SK-N-SH (cell line): ENCODE measurements at regions not wholly inside any gene's neighbourhood (a gene's known extent, or its start where the extent isn't known, plus 50 kb on each side); places are given as distances from the start of the nearest gene placed in this dataset.

Experiments
- CTCF ChIA-PET: fragments of 300-600, 350-600 bp; formaldehyde crosslinking; extraction: SDS; loops from one replicate; lab custom pipeline; 2021; lab: Yijun Ruan, JAX
- POLR2A ChIA-PET: fragments of 350-600 bp; sonication (Branson Sonifier 250); formaldehyde crosslinking; extraction: SDS; loops from one replicate; lab custom pipeline; 2020; ENCODE audit warnings: antibody characterized with exemption, inconsistent platforms; lab: Yijun Ruan, JAX
- DNase-seq: peaks from one replicate; pipeline ENCODE4 v3.0.0; 2012
- H2AFZ ChIP-seq: fragments of 200-600 bp; sonication (generic); 2 replicates; pipeline ENCODE4 v1.8.1; 2016; ENCODE audit warnings: antibody characterized with exemption, mild to moderate bottlenecking, low read depth
- H3F3A ChIP-seq: fragments of 200-600 bp; sonication (generic); replicated peaks from 2 replicates; pipeline ENCODE3; 2016; ENCODE audit warnings: antibody characterized with exemption, mild to moderate bottlenecking; ENCODE audit not compliant: insufficient read depth
- H3K27ac ChIP-seq, 2 experiments: fragments of 200-500 bp in 1 of 2; fragments of 200-600 bp in 1 of 2; sonication (Bioruptor generic) in 1 of 2; sonication (generic), shearing (Covaris generic) in 1 of 2; 2 replicates each; pipeline versions ENCODE4 v1.5.1 to v1.6.1; 2014 to 2016; ENCODE audit warnings: low read depth in 2 of 2, inconsistent platforms in 1 of 2, low read length in 1 of 2, mild to moderate bottlenecking in 1 of 2, mixed read lengths in 1 of 2
- H3K27me3 ChIP-seq: fragments of 200-600 bp; sonication (generic), shearing (Covaris generic); 2 replicates; pipeline ENCODE4 v1.6.1; 2016; ENCODE audit warnings: mixed run types; ENCODE audit not compliant: insufficient read depth
- H3K36me3 ChIP-seq, 2 experiments: fragments of 200-500 bp in 1 of 2; fragments of 200-600 bp in 1 of 2; sonication (Bioruptor generic) in 1 of 2; sonication (generic) in 1 of 2; replicated peaks in 1 of 2; 2 replicates each; pipeline versions ENCODE3 to v1.5.1; 2014 to 2016; ENCODE audit warnings: low read length in 1 of 2, mild to moderate bottlenecking in 1 of 2; ENCODE audit not compliant: insufficient read depth in 2 of 2, control insufficient read depth in 1 of 2
- H3K4me1 ChIP-seq, 2 experiments: fragments of 200-500 bp in 1 of 2; fragments of 200-600 bp in 1 of 2; sonication (Bioruptor generic) in 1 of 2; sonication (generic), shearing (Covaris generic) in 1 of 2; 2 replicates each; pipeline versions ENCODE4 v1.5.1 to v1.6.1; 2014 to 2016; ENCODE audit warnings: low read depth in 1 of 2, low read length in 1 of 2, mixed run types in 1 of 2; ENCODE audit not compliant: insufficient read depth in 2 of 2, control insufficient read depth in 1 of 2
- H3K4me2 ChIP-seq: fragments of 200-600 bp; sonication (generic), shearing (Covaris generic); 2 replicates; pipeline ENCODE4 v1.6.1; 2017; ENCODE audit warnings: mixed run types
- H3K4me3 ChIP-seq, 2 experiments: fragments of 200-500 bp in 1 of 2; fragments of 200-600 bp in 1 of 2; sonication (Bioruptor generic) in 1 of 2; sonication (generic), shearing (Covaris generic) in 1 of 2; 2 replicates each; pipeline versions ENCODE4 v1.5.1 to v1.8.1; 2014 to 2016; ENCODE audit warnings: low read depth in 2 of 2, inconsistent platforms in 1 of 2, low read length in 1 of 2, mild to moderate bottlenecking in 1 of 2, mixed read lengths in 1 of 2, moderate library complexity in 1 of 2
- H3K79me2 ChIP-seq: fragments of 200-600 bp; sonication (generic); 2 replicates; pipeline ENCODE4 v1.8.1; 2017; ENCODE audit warnings: mild to moderate bottlenecking; ENCODE audit not compliant: insufficient read depth
- H3K9ac ChIP-seq: fragments of 200-600 bp; sonication (generic); 2 replicates; pipeline ENCODE4 v1.6.1; 2017; ENCODE audit warnings: mixed run types
- H3K9me2 ChIP-seq: fragments of 200-600 bp; sonication (generic); 2 replicates; pipeline ENCODE4 v1.6.1; 2017; ENCODE audit warnings: mixed run types
- H3K9me3 ChIP-seq: fragments of 200-600 bp; sonication (generic); 2 replicates; pipeline ENCODE4 v1.6.1; 2017; ENCODE audit warnings: mixed run types, mild to moderate bottlenecking, moderate library complexity
- H4K20me1 ChIP-seq: fragments of 200-600 bp; sonication (generic); 2 replicates; pipeline ENCODE4 v1.6.1; 2017; ENCODE audit warnings: mild to moderate bottlenecking, mixed run types; ENCODE audit not compliant: insufficient read depth
- ELF1 ChIP-seq: IDR thresholded peaks from 2 replicates; pipeline ENCODE4 v1.4.0; 2012
- FOSL2 ChIP-seq: IDR thresholded peaks from 2 replicates; pipeline ENCODE4 v1.4.0; 2012; ENCODE audit warnings: low read depth, mild to moderate bottlenecking, moderate library complexity, borderline replicate concordance
- JUND ChIP-seq: IDR thresholded peaks from 2 replicates; pipeline ENCODE4 v1.4.0; 2012
- MEF2A ChIP-seq: IDR thresholded peaks from 2 replicates; pipeline ENCODE4 v1.4.0; 2012; ENCODE audit warnings: low read depth, borderline replicate concordance
- MXI1 ChIP-seq: IDR thresholded peaks from 2 replicates; pipeline ENCODE4 v1.6.1; 2012; ENCODE audit warnings: mild to moderate bottlenecking, low read depth, low read length, improper control_type of control experiment
- NFIC ChIP-seq: IDR thresholded peaks from 2 replicates; pipeline ENCODE4 v1.4.0; 2012; ENCODE audit warnings: borderline replicate concordance
- NRF1 ChIP-seq: IDR thresholded peaks from 2 replicates; pipeline ENCODE4 v1.6.1; 2012; ENCODE audit warnings: low read depth, mild to moderate bottlenecking, low read length
- POLR2AphosphoS5 ChIP-seq: IDR thresholded peaks from 2 replicates; pipeline ENCODE4 v1.6.1; 2012; ENCODE audit warnings: low read depth, low read length
- RAD21 ChIP-seq: IDR thresholded peaks from 2 replicates; pipeline ENCODE4 v1.6.1; 2012; ENCODE audit warnings: mild to moderate bottlenecking, low read length
- USF1 ChIP-seq: IDR thresholded peaks from 2 replicates; pipeline ENCODE4 v1.4.0; 2012; ENCODE audit warnings: low read depth, borderline replicate concordance
- WGBS: methylation state at CpG from one replicate; pipeline ENCODE4 v1.1.6; 2017; ENCODE audit warnings: low lambda C conversion rate; 5-methylcytosine and 5-hydroxymethylcytosine counted together
- TF ChIP-seq, protein P1 (sequence below): IDR thresholded peaks from 2 replicates; pipeline ENCODE4; 2012
- TF ChIP-seq, protein P2 (sequence below): fragments of 200-600 bp; sonication (generic); IDR thresholded peaks from 2 replicates; pipeline ENCODE4 v1.6.1; 2017; ENCODE audit warnings: antibody characterized with exemption, mild to moderate bottlenecking, moderate library complexity

- no peak overlapping the region for H2AFZ ChIP-seq
- TF ChIP-seq ELF1 (no peak), MXI1 (no peak), NFIC (no peak), NRF1 (no peak), MEF2A (no peak), FOSL2 (no peak), JUND (no peak), USF1 (no peak), RAD21 (no peak)
- TF ChIP-seq, protein P1, sequence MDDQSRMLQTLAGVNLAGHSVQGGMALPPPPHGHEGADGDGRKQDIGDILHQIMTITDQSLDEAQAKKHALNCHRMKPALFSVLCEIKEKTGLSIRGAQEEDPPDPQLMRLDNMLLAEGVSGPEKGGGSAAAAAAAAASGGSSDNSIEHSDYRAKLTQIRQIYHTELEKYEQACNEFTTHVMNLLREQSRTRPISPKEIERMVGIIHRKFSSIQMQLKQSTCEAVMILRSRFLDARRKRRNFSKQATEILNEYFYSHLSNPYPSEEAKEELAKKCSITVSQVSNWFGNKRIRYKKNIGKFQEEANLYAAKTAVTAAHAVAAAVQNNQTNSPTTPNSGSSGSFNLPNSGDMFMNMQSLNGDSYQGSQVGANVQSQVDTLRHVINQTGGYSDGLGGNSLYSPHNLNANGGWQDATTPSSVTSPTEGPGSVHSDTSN, result no peak
- TF ChIP-seq, protein P2, sequence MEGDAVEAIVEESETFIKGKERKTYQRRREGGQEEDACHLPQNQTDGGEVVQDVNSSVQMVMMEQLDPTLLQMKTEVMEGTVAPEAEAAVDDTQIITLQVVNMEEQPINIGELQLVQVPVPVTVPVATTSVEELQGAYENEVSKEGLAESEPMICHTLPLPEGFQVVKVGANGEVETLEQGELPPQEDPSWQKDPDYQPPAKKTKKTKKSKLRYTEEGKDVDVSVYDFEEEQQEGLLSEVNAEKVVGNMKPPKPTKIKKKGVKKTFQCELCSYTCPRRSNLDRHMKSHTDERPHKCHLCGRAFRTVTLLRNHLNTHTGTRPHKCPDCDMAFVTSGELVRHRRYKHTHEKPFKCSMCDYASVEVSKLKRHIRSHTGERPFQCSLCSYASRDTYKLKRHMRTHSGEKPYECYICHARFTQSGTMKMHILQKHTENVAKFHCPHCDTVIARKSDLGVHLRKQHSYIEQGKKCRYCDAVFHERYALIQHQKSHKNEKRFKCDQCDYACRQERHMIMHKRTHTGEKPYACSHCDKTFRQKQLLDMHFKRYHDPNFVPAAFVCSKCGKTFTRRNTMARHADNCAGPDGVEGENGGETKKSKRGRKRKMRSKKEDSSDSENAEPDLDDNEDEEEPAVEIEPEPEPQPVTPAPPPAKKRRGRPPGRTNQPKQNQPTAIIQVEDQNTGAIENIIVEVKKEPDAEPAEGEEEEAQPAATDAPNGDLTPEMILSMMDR, result no peak
- H3K27ac ChIP-seq, result no peak overlapping the region
- no peaks in the 10 kb centered on the region for H4K20me1 ChIP-seq
- WGBS, result 33% methylated on average over 1 of the region's 1 CpG
- no peaks in the 10 kb centered on the region for H3F3A ChIP-seq
- ChIA-PET POLR2A (no interaction called here), CTCF (no interaction called here)
- H3K9me2 ChIP-seq, result no peaks in the 10 kb centered on the region
- no peak overlapping the region for H3K4me3 ChIP-seq
- H3K4me2 ChIP-seq, result no peak overlapping the region
- DNase-seq, result no peak
- no peak overlapping the region for H3K9ac ChIP-seq
- no peaks in the 10 kb centered on the region for H3K27me3 ChIP-seq
- H3K36me3 ChIP-seq, result no peaks in the 10 kb centered on the region
- H3K4me1 ChIP-seq, result no peaks in the 10 kb centered on the region
- H3K9me3 ChIP-seq, result no peaks in the 10 kb centered on the region
- no peaks in the 10 kb centered on the region for H3K79me2 ChIP-seq
Measured at GRCh38 chr11:15371533-15371932, 256.8 kb downstream of the INSC start.

DNA sequence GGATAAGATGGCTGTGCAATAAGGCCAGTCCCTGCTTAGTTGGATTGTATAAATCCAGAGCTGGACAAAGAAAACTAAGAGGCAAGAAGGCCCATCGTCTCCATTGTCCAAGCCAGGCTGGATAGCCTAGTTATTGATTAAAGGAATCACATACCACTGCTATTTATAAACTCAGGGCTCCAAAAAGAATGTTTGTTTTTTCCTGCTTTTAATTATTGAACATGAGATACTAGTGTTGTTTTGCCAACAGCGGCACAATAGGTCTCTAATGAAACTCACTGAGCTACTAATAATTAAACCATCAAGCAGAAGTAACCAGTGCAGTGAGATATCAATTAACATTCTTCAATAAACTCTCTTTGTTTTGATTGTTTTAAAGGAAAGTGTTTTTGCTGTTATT, 259.7 kb downstream of the INSC start:
- H4K20me1 ChIP-seq, result no peaks in the 10 kb centered on the region

More for the DNA sequence above, 259.7 kb downstream of the INSC start:
- DNase-seq, result no peak
- Histone ChIP-seq H3K4me1 (no peaks in the 10 kb centered on the region), H3K4me3 (no peak overlapping the region), H3K79me2 (no peaks in the 10 kb centered on the region), H3K27me3 (no peaks in the 10 kb centered on the region), H3K27ac (no peak overlapping the region), H3K9me3 (no peaks in the 10 kb centered on the region), H2AFZ (no peak overlapping the region), H3K36me3 (no peaks in the 10 kb centered on the region), H3K4me2 (no peak overlapping the region), H3K9me2 (no peaks in the 10 kb centered on the region), H3K9ac (no peak overlapping the region), H3F3A (no peaks in the 10 kb centered on the region)
- TF ChIP-seq POLR2AphosphoS5 (no peak), ELF1 (no peak)
- ChIA-PET POLR2A (no interaction called here), CTCF (no interaction called here)
- WGBS, result 30% methylated on average over 2 of the region's 2 CpGs
